ENCODE measurements at regions not wholly inside any gene's neighbourhood (a gene's known extent, or its start where the extent isn't known, plus 50 kb on each side); places are given as distances from the start of the nearest gene placed in this dataset.

GRCh38 chr1:178023181-178023618, 53.3 kb upstream of the SEC16B start:
- TF ChIP-seq POLR2A (IDR thresholded peaks at IDR 0.05; ENCODE audit: low read depth) (no peak), CTCF (IDR thresholded peaks at IDR 0.05) (no peak), POLR2AphosphoS5 (IDR thresholded peaks at IDR 0.05) (no peak), EP300 (IDR thresholded peaks at IDR 0.05) (no peak)
